SK-N-MC (cell line): ENCODE measurements at regions not wholly inside any gene's neighbourhood (a gene's known extent, or its start where the extent isn't known, plus 50 kb on each side); places are given as distances from the start of the nearest gene placed in this dataset.

ENCODE experiments used
- EZH2 ChIP-seq: fragments of 200-600 bp; sonication (generic); IDR thresholded peaks from one replicate; pipeline ENCODE4 v1.6.1; 2017; ENCODE audit warnings: antibody characterized with exemption
- FOXP2 ChIP-seq: optimal IDR thresholded peaks from 2 replicates; pipeline ENCODE3; 2011; ENCODE audit warnings: mild to moderate bottlenecking, moderate library complexity; ENCODE audit not compliant: insufficient read depth; ENCODE audit errors: extremely low read length, control extremely low read depth
- POLR2AphosphoS5 ChIP-seq: IDR thresholded peaks from 2 replicates; pipeline ENCODE4 v1.6.1; 2012; ENCODE audit warnings: mild to moderate bottlenecking, low read depth, low read length, borderline replicate concordance

- TF ChIP-seq EZH2 (no peak), POLR2AphosphoS5 (no peak), FOXP2 (no peak)
These were observed 226.1 kb downstream of the OTOR start for GRCh38 chr20:16974080-16974854.
